Stomach smooth muscle (tissue), 2 donors: ENCODE measurements at regions not wholly inside any gene's neighbourhood (a gene's known extent, or its start where the extent isn't known, plus 50 kb on each side); places are given as distances from the start of the nearest gene placed in this dataset.

Experiments
- H3K27ac ChIP-seq: one replicate; pipeline ENCODE4 v1.7.0; 2013; ENCODE audit warnings: mild to moderate bottlenecking, low read length, inconsistent platforms
- H3K27me3 ChIP-seq, 2 donors: one replicate each; pipeline ENCODE4 v1.7.0; 2013; ENCODE audit warnings: low read length in 2 of 2; ENCODE audit not compliant: insufficient read depth in 2 of 2, control insufficient read depth in 1 of 2
- H3K36me3 ChIP-seq, 2 donors: one replicate each; pipeline ENCODE4 v1.7.0; 2013; ENCODE audit warnings: low read length in 2 of 2; ENCODE audit not compliant: control insufficient read depth in 2 of 2, insufficient read depth in 2 of 2
- H3K4me1 ChIP-seq: one replicate; pipeline ENCODE4 v1.7.0; 2013; ENCODE audit warnings: low read length; ENCODE audit not compliant: control insufficient read depth, insufficient read depth
- H3K4me3 ChIP-seq, 2 donors: one replicate each; pipeline ENCODE4 v1.7.0; 2013; ENCODE audit warnings: low read length in 2 of 2
- H3K9ac ChIP-seq, 2 donors: one replicate each; pipeline ENCODE4 v1.7.0; 2013; ENCODE audit warnings: low read length in 2 of 2, mild to moderate bottlenecking in 1 of 2
- H3K9me3 ChIP-seq, 2 donors: one replicate each; pipeline ENCODE4 v1.7.0; 2013; ENCODE audit warnings: low read length in 2 of 2; ENCODE audit not compliant: control insufficient read depth in 2 of 2
- donor health status: healthy.
- donor health status: Pancreatic carcinoma.

GRCh38 chr12:127340381-127340780 is 926.6 kb upstream of the TMEM132C start:
- Histone ChIP-seq H3K27ac (no peak overlapping the region), H3K4me1 (peaks cover 7% of the 10 kb centered on the region), H3K27me3 (no peaks in the 10 kb centered on the region), H3K9ac (no peak overlapping the region), H3K9me3 (no peaks in the 10 kb centered on the region), H3K36me3 (no peaks in the 10 kb centered on the region), H3K4me3 (no peak overlapping the region)

- H3K9me3 ChIP-seq, result no peaks in the 10 kb centered on the region
- H3K4me1 ChIP-seq, result peaks cover 7% of the 10 kb centered on the region
- H3K9ac ChIP-seq, result no peak overlapping the region
- H3K27ac ChIP-seq, result no peak overlapping the region
- no peaks in the 10 kb centered on the region for H3K36me3 ChIP-seq
- H3K4me3 ChIP-seq, result peak overlapping the region; percentile 13 to 22
- no peaks in the 10 kb centered on the region for H3K27me3 ChIP-seq
Observed at GRCh38 chr12:127342861-127343260, 924.1 kb upstream of the TMEM132C start.

GRCh38 chr12:127343940-127344339 is 923.0 kb upstream of the TMEM132C start:
- Histone ChIP-seq H3K9me3 (no peaks in the 10 kb centered on the region), H3K9ac (no peak overlapping the region), H3K36me3 (no peaks in the 10 kb centered on the region), H3K4me1 (peaks cover 7% of the 10 kb centered on the region), H3K4me3 (no peak overlapping the region), H3K27ac (no peak overlapping the region), H3K27me3 (no peaks in the 10 kb centered on the region)

GRCh38 chr12:127351481-127352010 is 915.4 kb upstream of the TMEM132C start:
- Histone ChIP-seq H3K9ac (no peak overlapping the region), H3K36me3 (no peaks in the 10 kb centered on the region), H3K27me3 (peaks cover 0 to 2% of the 10 kb centered on the region in 2 donors), H3K4me1 (no peaks in the 10 kb centered on the region), H3K4me3 (no peak overlapping the region), H3K9me3 (no peaks in the 10 kb centered on the region), H3K27ac (no peak overlapping the region)

GRCh38 chr12:127355061-127355841 is 911.7 kb upstream of the TMEM132C start:
- H3K4me3 ChIP-seq, result no peak overlapping the region

GRCh38 chr12:127358888-127359287 is 908.1 kb upstream of the TMEM132C start:
- Histone ChIP-seq H3K9ac (no peak overlapping the region), H3K4me1 (no peaks in the 10 kb centered on the region), H3K9me3 (no peaks in the 10 kb centered on the region), H3K27ac (no peak overlapping the region), H3K4me3 (no peak overlapping the region), H3K27me3 (peaks cover 0 to 2% of the 10 kb centered on the region in 2 donors), H3K36me3 (no peaks in the 10 kb centered on the region)

More at GRCh38 chr12:127355061-127355841, 911.7 kb upstream of the TMEM132C start:
- Histone ChIP-seq H3K4me1 (no peaks in the 10 kb centered on the region), H3K9me3 (no peaks in the 10 kb centered on the region), H3K27ac (no peak overlapping the region), H3K9ac (no peak overlapping the region), H3K27me3 (peaks cover 0 to 2% of the 10 kb centered on the region in 2 donors), H3K36me3 (no peaks in the 10 kb centered on the region)

GRCh38 chr12:127360580-127360979 is 906.4 kb upstream of the TMEM132C start:
- Histone ChIP-seq H3K27me3 (no peaks in the 10 kb centered on the region), H3K27ac (no peak overlapping the region), H3K4me1 (no peaks in the 10 kb centered on the region), H3K9ac (no peak overlapping the region), H3K9me3 (no peaks in the 10 kb centered on the region), H3K4me3 (no peak overlapping the region), H3K36me3 (no peaks in the 10 kb centered on the region)

- no peaks in the 10 kb centered on the region for H3K9me3 ChIP-seq
- no peak overlapping the region for H3K4me3 ChIP-seq
- no peaks in the 10 kb centered on the region for H3K4me1 ChIP-seq
- H3K27ac ChIP-seq, result no peak overlapping the region
- no peak overlapping the region for H3K9ac ChIP-seq
- no peaks in the 10 kb centered on the region for H3K27me3 ChIP-seq
- no peaks in the 10 kb centered on the region for H3K36me3 ChIP-seq
Observed at GRCh38 chr12:127362121-127362520, 904.8 kb upstream of the TMEM132C start.

GRCh38 chr12:127363392-127363791 is 903.6 kb upstream of the TMEM132C start:
- Histone ChIP-seq H3K27ac (no peak overlapping the region), H3K4me3 (no peak overlapping the region), H3K9ac (no peak overlapping the region), H3K36me3 (no peaks in the 10 kb centered on the region), H3K4me1 (no peaks in the 10 kb centered on the region), H3K9me3 (peaks cover 0 to under 1% of the 10 kb centered on the region in 2 donors), H3K27me3 (no peaks in the 10 kb centered on the region)

GRCh38 chr12:127373559-127373958 is 893.4 kb upstream of the TMEM132C start:
- H3K36me3 ChIP-seq, result no peaks in the 10 kb centered on the region
- no peaks in the 10 kb centered on the region for H3K4me1 ChIP-seq
- H3K9ac ChIP-seq, result no peak overlapping the region
- H3K4me3 ChIP-seq, result no peak overlapping the region
- H3K27me3 ChIP-seq, result no peaks in the 10 kb centered on the region
- no peak overlapping the region for H3K27ac ChIP-seq
- peaks cover 0 to 4% of the 10 kb centered on the region in 2 donors for H3K9me3 ChIP-seq

GRCh38 chr12:127374447-127374846 is 892.5 kb upstream of the TMEM132C start:
- no peaks in the 10 kb centered on the region for H3K4me1 ChIP-seq
- no peak overlapping the region for H3K27ac ChIP-seq

More at GRCh38 chr12:127374447-127374846, 892.5 kb upstream of the TMEM132C start:
- Histone ChIP-seq H3K9ac (no peak overlapping the region), H3K36me3 (no peaks in the 10 kb centered on the region), H3K9me3 (no peaks in the 10 kb centered on the region), H3K4me3 (no peak overlapping the region), H3K27me3 (no peaks in the 10 kb centered on the region)
